Ascending aorta (tissue), 2 donors: ENCODE measurements at regions not wholly inside any gene's neighbourhood (a gene's known extent, or its start where the extent isn't known, plus 50 kb on each side); places are given as distances from the start of the nearest gene placed in this dataset.

Experiments used
- DNase-seq, 2 donors: peaks; one replicate each; pipeline ENCODE4 v3.0.0-alpha.2; 2019; ENCODE audit warnings: low spot score in 2 of 2
- H3K27ac ChIP-seq, 2 donors: fragments of 200-600 bp; sonication (generic); one replicate each; pipeline ENCODE4 v1.5.1; 2016 to 2017; ENCODE audit warnings: mild to moderate bottlenecking in 1 of 2
- H3K27me3 ChIP-seq: fragments of 200-600 bp; sonication (generic); one replicate; pipeline ENCODE4 v1.5.1; 2017
- H3K36me3 ChIP-seq, 2 donors: fragments of 200-600 bp; sonication (generic); one replicate each; pipeline ENCODE4 v1.5.1; 2016
- H3K4me1 ChIP-seq, 2 donors: fragments of 200-600 bp; sonication (generic); one replicate each; pipeline ENCODE4 v1.5.1; 2016 to 2017; ENCODE audit warnings: mild to moderate bottlenecking in 1 of 2
- H3K4me3 ChIP-seq, 2 donors: fragments of 200-600 bp; sonication (generic); one replicate each; pipeline ENCODE4 v1.5.1; 2016 to 2017; ENCODE audit warnings: mild to moderate bottlenecking in 1 of 2
- H3K9me3 ChIP-seq, 2 donors: fragments of 200-600 bp; sonication (generic); one replicate each; pipeline ENCODE4 v1.5.1; 2016
- CTCF ChIP-seq, 3 experiments: fragments of 200-600 bp in 2 of 3; fragments of 450-650 bp in 1 of 3; sonication (generic) in 2 of 3; IDR thresholded peaks; one replicate each; pipeline ENCODE4 v1.5.1; 2016 to 2019; ENCODE audit warnings: antibody characterized with exemption in 3 of 3, mild to moderate bottlenecking in 1 of 3, moderate library complexity in 1 of 3
- intact Hi-C: fragments of 100-400 bp; cut with DNase I; formaldehyde crosslinking; loops from one replicate; pipeline ENCODE4 v1.15.1; 2023

DNA sequence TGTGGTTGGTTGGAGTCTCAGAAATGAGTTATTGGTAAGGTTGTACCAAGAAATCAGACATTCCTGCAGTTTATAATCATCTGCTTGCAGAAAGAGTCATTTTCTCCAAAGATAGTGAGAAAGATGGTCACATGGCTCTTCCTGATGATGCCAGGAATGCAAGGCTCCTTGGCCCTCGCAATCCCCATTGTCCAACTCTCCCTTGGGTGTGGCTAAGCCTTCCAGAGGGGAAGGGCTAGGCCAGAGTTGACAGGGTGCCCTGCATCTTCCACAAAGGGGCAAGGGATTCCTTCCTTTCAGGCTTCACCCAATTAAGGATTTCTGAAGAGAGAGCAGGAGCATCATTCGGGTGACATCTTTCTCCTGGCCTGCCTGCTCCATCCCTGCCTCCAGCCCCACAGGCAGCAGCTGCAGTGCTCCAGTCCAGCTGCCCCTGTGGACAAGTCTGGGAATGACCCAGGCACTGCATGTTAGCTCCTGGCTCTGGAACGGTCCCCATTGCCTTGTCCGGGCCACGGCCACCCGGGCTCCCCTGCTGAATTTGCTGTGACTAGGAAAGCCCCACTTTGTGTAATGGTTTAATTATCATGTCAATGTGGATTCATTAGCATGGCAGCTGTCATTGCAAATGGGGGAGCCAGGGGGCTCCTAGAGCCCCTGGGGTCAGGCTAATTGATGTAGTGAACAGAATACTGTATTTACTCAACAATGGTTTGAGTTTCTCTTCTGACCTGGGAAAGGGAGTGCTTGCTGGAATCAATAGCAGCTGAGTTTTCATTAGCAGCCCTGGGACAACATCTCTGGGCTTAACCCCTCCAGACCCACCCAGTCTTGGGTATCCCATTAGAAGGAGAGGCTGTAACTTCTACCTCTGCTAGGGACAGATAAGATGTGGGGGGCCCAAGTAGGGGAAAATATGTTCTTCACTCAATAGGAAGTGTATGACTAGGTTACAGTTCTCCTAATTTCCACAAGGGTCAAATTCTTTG, 112.6 kb upstream of the TBX20 start:
- no peaks in the 10 kb centered on the region for H3K4me1 ChIP-seq
- TF ChIP-seq CTCF (IDR thresholded peaks at IDR 0.05) = no peak
- intact Hi-C loops = no loop called here

GRCh38 chr7:35365523-35365922, 111.6 kb upstream of the TBX20 start:
- Histone ChIP-seq H3K27me3 (no peaks in the 10 kb centered on the region), H3K36me3 (no peaks in the 10 kb centered on the region), H3K27ac (no peak overlapping the region), H3K4me3 (no peak overlapping the region), H3K4me1 (no peaks in the 10 kb centered on the region), H3K9me3 (no peaks in the 10 kb centered on the region)
- TF ChIP-seq CTCF (IDR thresholded peaks at IDR 0.05) = no peak
- DNase-seq = no peak
- intact Hi-C loops = no loop called here

More for the DNA sequence above, 112.6 kb upstream of the TBX20 start:
- H3K36me3 ChIP-seq = no peaks in the 10 kb centered on the region
- H3K27ac ChIP-seq = no peak overlapping the region
- DNase-seq = no peak
- H3K9me3 ChIP-seq = no peaks in the 10 kb centered on the region
- H3K27me3 ChIP-seq = no peaks in the 10 kb centered on the region
- H3K4me3 ChIP-seq = no peak overlapping the region

GRCh38 chr7:35362341-35362740, 108.4 kb upstream of the TBX20 start:
- no peak for TF ChIP-seq CTCF (IDR thresholded peaks at IDR 0.05)
- Histone ChIP-seq H3K27me3 (no peaks in the 10 kb centered on the region), H3K9me3 (no peaks in the 10 kb centered on the region), H3K4me3 (no peak overlapping the region), H3K4me1 (no peaks in the 10 kb centered on the region), H3K36me3 (no peaks in the 10 kb centered on the region), H3K27ac (no peak overlapping the region)
- intact Hi-C loops = no loop called here
- no peak for DNase-seq

GRCh38 chr7:35359423-35359822, 105.5 kb upstream of the TBX20 start:
- H3K4me3 ChIP-seq = no peak overlapping the region
- H3K27ac ChIP-seq = no peak overlapping the region
- no peaks in the 10 kb centered on the region for H3K36me3 ChIP-seq
- no peaks in the 10 kb centered on the region for H3K4me1 ChIP-seq
- intact Hi-C loops = no loop called here
- no peaks in the 10 kb centered on the region for H3K9me3 ChIP-seq
- DNase-seq = no peak
- TF ChIP-seq CTCF (IDR thresholded peaks at IDR 0.05) = no peak
- no peaks in the 10 kb centered on the region for H3K27me3 ChIP-seq

- intact Hi-C loops = no loop called here
- no peaks in the 10 kb centered on the region for H3K36me3 ChIP-seq
- DNase-seq = no peak
- H3K27ac ChIP-seq = no peak overlapping the region
- H3K27me3 ChIP-seq = no peaks in the 10 kb centered on the region
- TF ChIP-seq CTCF (IDR thresholded peaks at IDR 0.05) = no peak
- H3K4me1 ChIP-seq = no peaks in the 10 kb centered on the region
- H3K4me3 ChIP-seq = no peak overlapping the region
- H3K9me3 ChIP-seq = no peaks in the 10 kb centered on the region
These were observed 102.6 kb upstream of the TBX20 start for GRCh38 chr7:35356495-35356894.
